Inflammatory macrophage treated with lipopolysaccharide for 1 hour (primary cell): ENCODE measurements at regions not wholly inside any gene's neighbourhood (a gene's known extent, or its start where the extent isn't known, plus 50 kb on each side); places are given as distances from the start of the nearest gene placed in this dataset.
"Not testable (repeated sequence)": the region's sequence is repeated elsewhere in the genome, so short reads cannot be mapped to it uniquely, and the experiment has no call there.

Experiments used
- DNase-seq, 2 donors: peaks; one replicate each; pipeline ENCODE4 v3.0.0-alpha.2; 2020 to 2022

- no peak for DNase-seq
These were observed 90.1 kb downstream of the SREK1 start for GRCh38 chr5:66234241-66234640.

GRCh38 chr5:66238435-66238834 lies 94.3 kb downstream of the SREK1 start:
- DNase-seq = no peak

- DNase-seq = peak in 1 of 2 donors; percentile 6
These were observed 94.9 kb downstream of the SREK1 start for GRCh38 chr5:66239034-66239433.

GRCh38 chr5:66241136-66241825 lies 97.2 kb downstream of the SREK1 start:
- DNase-seq = no peak

GRCh38 chr5:66242050-66242715 lies 98.1 kb downstream of the SREK1 start:
- DNase-seq = no peak

GRCh38 chr5:66246608-66247007 lies 102.5 kb downstream of the SREK1 start:
- DNase-seq = no peak

- peak; percentile 30 to 78 for DNase-seq
These were observed 103.3 kb downstream of the SREK1 start for GRCh38 chr5:66247176-66247960.

GRCh38 chr5:66248874-66249273 lies 104.8 kb downstream of the SREK1 start:
- no peak for DNase-seq

- no peak for DNase-seq
These were observed 105.8 kb downstream of the SREK1 start for GRCh38 chr5:66249920-66250319.

GRCh38 chr5:66252849-66253248 lies 108.7 kb downstream of the SREK1 start:
- no peak for DNase-seq

- DNase-seq = peak; percentile 6 to 12
These were observed 111.6 kb downstream of the SREK1 start for GRCh38 chr5:66255714-66256113.

GRCh38 chr5:66273121-66273520 lies 129.0 kb downstream of the SREK1 start:
- no peak for DNase-seq

- no peak for DNase-seq
These were observed 132.9 kb downstream of the SREK1 start for GRCh38 chr5:66276986-66277385.

- DNase-seq = no peak
These were observed 133.9 kb downstream of the SREK1 start for GRCh38 chr5:66277981-66278380.

GRCh38 chr5:66281294-66281693 lies 137.2 kb downstream of the SREK1 start:
- peak; percentile 43 to 61 for DNase-seq

GRCh38 chr5:66284588-66285342 lies 140.7 kb downstream of the SREK1 start:
- no peak for DNase-seq

- DNase-seq = no peak
These were observed 141.3 kb downstream of the SREK1 start for GRCh38 chr5:66285343-66285922.

- no peak for DNase-seq
These were observed 147.7 kb downstream of the SREK1 start for GRCh38 chr5:66291771-66292170.

- DNase-seq = not testable (repeated sequence)
These were observed 149.8 kb downstream of the SREK1 start for GRCh38 chr5:66293851-66294250.

GRCh38 chr5:66299463-66299862 lies 155.4 kb downstream of the SREK1 start:
- DNase-seq = no peak

- no peak for DNase-seq
These were observed 158.2 kb downstream of the SREK1 start for GRCh38 chr5:66302344-66302743.

- peak; percentile 44 to 76 for DNase-seq
These were observed 162.2 kb downstream of the SREK1 start for GRCh38 chr5:66306105-66306843.
